Neural cell (in vitro differentiated cells): ENCODE measurements at regions not wholly inside any gene's neighbourhood (a gene's known extent, or its start where the extent isn't known, plus 50 kb on each side); places are given as distances from the start of the nearest gene placed in this dataset.

Source experiments
- EP300 ChIP-seq: fragments of 450-650 bp; conservative IDR thresholded peaks from 2 replicates; pipeline ENCODE4 v1.6.1; 2014; ENCODE audit warnings: antibody characterized with exemption, mild to moderate bottlenecking, moderate library complexity; ENCODE audit not compliant: poor library complexity, severe bottlenecking
- EZH2 ChIP-seq: fragments of 200-600, 300-800 bp; shearing (Covaris generic), sonication (generic); IDR thresholded peaks from 2 replicates; pipeline ENCODE4 v1.6.1; 2014; ENCODE audit warnings: antibody characterized with exemption, low read length, borderline replicate concordance, mild to moderate bottlenecking; ENCODE audit not compliant: insufficient read depth, poor library complexity, severe bottlenecking
- MXI1 ChIP-seq: fragments of 450-650 bp; conservative IDR thresholded peaks from 2 replicates; pipeline ENCODE4 v1.6.1; 2014; ENCODE audit warnings: antibody characterized with exemption, mild to moderate bottlenecking; ENCODE audit not compliant: poor library complexity, severe bottlenecking
- POLR2AphosphoS5 ChIP-seq: IDR thresholded peaks from 2 replicates; pipeline ENCODE4 v1.6.1; 2012
- RAD21 ChIP-seq: fragments of 450-650 bp; conservative IDR thresholded peaks from 2 replicates; pipeline ENCODE4 v1.6.1; 2014; ENCODE audit warnings: antibody characterized with exemption, mild to moderate bottlenecking, moderate library complexity
- REST ChIP-seq: IDR thresholded peaks from 2 replicates; pipeline ENCODE4 v1.6.1; 2012; ENCODE audit warnings: borderline replicate concordance
- SMC3 ChIP-seq: fragments of 450-650 bp; conservative IDR thresholded peaks from 2 replicates; pipeline ENCODE4 v1.6.1; 2014; ENCODE audit warnings: antibody characterized with exemption, mild to moderate bottlenecking, moderate library complexity; ENCODE audit not compliant: poor library complexity
- TAF1 ChIP-seq: IDR thresholded peaks from 2 replicates; pipeline ENCODE4 v1.6.1; 2012; ENCODE audit warnings: low read depth
- TF ChIP-seq, protein P1 (sequence below): fragments of 450-650 bp; IDR thresholded peaks from 2 replicates; pipeline ENCODE4 v1.5.1; 2014; ENCODE audit warnings: antibody characterized with exemption, mild to moderate bottlenecking, moderate library complexity; ENCODE audit not compliant: poor library complexity, severe bottlenecking

DNA sequence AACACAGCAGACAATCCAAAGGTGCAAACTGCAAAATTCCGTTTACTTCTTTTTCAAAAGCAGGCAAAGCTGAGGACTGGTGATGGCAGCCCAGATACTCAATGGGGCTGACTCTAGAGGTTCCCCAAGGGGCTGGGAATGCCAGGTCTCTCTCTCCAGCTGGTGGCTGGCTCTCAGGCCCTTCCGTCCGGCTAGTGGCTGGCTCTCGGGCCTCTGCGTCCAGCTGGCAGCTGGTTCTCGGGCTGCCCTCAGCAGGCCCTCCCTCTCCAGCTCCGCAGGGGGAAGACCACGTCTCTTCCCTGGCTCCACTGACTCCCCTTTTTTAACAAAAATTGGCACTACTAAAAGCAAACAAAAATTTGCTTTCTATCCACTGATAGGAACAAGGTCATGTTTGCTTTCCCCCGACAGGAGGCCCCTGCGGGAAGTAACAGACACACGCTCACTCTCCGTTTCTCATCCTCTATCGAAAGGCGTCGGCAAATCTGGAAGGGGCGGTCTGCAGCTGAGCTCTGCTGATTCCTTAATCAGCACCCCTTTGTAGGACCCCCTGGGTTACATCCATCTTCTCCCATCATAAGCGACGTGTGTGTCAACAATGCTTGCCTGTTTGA, 381.4 kb downstream of the BRD1 start:
- TF ChIP-seq, protein P1, sequence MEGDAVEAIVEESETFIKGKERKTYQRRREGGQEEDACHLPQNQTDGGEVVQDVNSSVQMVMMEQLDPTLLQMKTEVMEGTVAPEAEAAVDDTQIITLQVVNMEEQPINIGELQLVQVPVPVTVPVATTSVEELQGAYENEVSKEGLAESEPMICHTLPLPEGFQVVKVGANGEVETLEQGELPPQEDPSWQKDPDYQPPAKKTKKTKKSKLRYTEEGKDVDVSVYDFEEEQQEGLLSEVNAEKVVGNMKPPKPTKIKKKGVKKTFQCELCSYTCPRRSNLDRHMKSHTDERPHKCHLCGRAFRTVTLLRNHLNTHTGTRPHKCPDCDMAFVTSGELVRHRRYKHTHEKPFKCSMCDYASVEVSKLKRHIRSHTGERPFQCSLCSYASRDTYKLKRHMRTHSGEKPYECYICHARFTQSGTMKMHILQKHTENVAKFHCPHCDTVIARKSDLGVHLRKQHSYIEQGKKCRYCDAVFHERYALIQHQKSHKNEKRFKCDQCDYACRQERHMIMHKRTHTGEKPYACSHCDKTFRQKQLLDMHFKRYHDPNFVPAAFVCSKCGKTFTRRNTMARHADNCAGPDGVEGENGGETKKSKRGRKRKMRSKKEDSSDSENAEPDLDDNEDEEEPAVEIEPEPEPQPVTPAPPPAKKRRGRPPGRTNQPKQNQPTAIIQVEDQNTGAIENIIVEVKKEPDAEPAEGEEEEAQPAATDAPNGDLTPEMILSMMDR = no peak
- TF ChIP-seq EZH2 = no peak
- TF ChIP-seq RAD21 = no peak
- TF ChIP-seq TAF1 = no peak
- no peak for TF ChIP-seq POLR2AphosphoS5
- no peak for TF ChIP-seq EP300
- no peak for TF ChIP-seq SMC3
- TF ChIP-seq MXI1 = no peak
- TF ChIP-seq REST = no peak
